AG09319 (cell line): ENCODE measurements at regions not wholly inside any gene's neighbourhood (a gene's known extent, or its start where the extent isn't known, plus 50 kb on each side); places are given as distances from the start of the nearest gene placed in this dataset.
A peak's percentile ranks its signal among the peaks of the same experiment; 100 is the strongest.
"Not testable (repeated sequence)": the region's sequence is repeated elsewhere in the genome, so short reads cannot be mapped to it uniquely, and the experiment has no call there.

ENCODE experiments used
- DNase-seq: peaks from one replicate; pipeline ENCODE4 v3.0.0-alpha.2; 2010; ENCODE audit warnings: low read depth; ENCODE audit errors: extremely low read depth
- TF ChIP-seq, protein P1 (sequence below): IDR thresholded peaks from 2 replicates; pipeline ENCODE4 v1.5.1; 2011; ENCODE audit warnings: low read depth, mild to moderate bottlenecking, inconsistent platforms, low read length, moderate library complexity

DNA sequence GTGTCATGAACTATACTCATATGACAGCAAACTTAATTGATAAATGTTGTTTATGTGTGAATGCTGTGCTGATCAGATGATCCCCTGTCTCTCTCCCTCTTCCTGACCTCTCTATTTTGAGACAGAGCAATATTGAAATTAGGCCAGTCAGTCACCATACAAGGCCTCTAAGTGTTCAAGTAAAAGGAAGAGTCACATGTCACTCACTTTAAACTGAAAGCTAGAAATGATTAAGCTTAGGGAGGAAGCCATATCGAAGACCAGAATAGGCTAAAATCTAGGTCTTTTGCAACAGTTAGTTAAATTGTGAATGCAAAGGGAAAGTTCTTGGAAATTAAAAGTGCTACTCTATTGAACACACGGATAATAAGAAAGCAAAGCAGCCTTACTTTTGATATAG is 498.6 kb downstream of the ZPLD1 start:
- no peak for DNase-seq
- TF ChIP-seq, protein P1, sequence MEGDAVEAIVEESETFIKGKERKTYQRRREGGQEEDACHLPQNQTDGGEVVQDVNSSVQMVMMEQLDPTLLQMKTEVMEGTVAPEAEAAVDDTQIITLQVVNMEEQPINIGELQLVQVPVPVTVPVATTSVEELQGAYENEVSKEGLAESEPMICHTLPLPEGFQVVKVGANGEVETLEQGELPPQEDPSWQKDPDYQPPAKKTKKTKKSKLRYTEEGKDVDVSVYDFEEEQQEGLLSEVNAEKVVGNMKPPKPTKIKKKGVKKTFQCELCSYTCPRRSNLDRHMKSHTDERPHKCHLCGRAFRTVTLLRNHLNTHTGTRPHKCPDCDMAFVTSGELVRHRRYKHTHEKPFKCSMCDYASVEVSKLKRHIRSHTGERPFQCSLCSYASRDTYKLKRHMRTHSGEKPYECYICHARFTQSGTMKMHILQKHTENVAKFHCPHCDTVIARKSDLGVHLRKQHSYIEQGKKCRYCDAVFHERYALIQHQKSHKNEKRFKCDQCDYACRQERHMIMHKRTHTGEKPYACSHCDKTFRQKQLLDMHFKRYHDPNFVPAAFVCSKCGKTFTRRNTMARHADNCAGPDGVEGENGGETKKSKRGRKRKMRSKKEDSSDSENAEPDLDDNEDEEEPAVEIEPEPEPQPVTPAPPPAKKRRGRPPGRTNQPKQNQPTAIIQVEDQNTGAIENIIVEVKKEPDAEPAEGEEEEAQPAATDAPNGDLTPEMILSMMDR, result no peak

DNA sequence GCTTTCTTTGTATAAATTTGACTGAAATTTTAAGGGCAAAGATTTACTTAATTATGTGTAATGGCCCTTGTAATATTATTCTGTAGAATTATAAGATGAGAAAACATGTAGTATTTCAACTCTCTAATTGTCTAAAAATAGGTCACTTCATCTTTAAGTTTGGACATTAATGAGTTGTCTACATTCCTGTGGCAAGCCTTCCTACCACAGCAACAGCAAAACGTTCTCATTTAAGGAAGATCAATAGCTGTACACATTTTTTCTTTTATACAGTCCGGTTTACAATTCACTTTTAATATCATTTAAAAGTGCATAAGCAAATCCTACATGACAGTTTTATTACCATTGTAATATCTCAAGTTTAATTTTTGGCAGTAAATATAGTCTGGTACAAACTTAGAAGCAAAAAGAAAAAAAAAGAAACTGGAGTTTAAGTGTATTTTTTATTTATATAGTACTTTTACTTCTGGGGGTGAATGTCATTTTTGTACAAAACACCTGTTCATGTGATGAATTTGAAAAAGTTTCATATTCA is 501.8 kb downstream of the ZPLD1 start:
- TF ChIP-seq, protein P1, result no peak
- no peak for DNase-seq

DNA sequence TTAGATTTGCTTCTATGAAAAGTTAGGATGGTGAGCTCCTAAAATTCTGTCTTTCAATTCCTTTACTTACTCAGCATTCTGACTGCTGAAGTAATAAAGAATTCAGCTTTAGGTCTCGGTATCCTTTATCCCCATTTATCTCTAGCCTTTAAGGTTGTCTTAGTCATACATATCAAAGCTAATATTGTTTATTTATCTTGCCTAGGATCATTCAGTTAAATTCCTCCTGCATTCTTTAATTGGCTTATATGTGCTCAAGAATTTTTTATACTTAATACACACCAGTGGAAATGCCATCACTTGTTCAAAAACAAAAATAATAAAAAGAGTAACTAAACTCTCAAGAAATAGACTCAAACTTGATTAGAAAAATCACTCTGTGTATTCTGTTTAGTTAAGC is 507.0 kb downstream of the ZPLD1 start:
- TF ChIP-seq, protein P1, result no peak
- no peak for DNase-seq

DNA sequence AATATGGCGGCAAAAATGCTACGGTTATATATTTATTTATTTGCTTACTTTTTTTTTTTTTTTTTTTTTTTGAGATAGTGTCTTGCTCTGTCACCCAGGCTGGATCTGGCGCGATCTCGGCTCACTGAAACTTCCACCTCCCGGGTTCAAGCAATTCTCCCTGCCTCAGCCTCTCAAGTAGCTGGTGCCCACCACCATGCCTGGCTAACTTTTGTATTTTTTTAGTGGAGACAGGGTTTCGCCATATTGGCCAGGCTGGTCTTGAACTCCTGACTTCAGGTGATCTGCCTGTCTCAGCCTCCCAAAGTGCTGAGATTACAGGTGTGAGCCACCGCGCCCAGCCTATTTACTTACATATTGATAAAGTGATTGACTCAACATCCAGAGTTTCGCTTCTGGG is 511.6 kb downstream of the ZPLD1 start:
- not testable (repeated sequence) for DNase-seq

DNA sequence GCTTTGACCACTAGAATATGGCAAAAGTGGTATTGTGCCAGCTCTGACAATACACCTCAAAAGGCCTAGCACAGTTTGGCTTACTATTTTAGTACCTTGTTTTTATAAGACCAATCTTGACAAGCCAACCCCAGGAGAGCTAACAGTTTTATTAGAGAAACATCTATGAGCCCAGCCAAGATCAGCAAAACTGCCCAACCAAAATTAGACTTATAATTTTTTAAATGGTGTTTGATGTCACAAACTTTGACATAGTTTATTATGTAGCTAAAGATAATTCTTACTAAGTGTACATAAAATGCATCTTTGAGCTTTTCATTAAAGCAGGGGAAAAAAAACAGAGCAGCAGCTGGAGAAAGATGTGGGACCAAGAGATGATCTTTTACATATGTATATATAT is 537.5 kb downstream of the ZPLD1 start:
- TF ChIP-seq, protein P1, result no peak
- no peak for DNase-seq

DNA sequence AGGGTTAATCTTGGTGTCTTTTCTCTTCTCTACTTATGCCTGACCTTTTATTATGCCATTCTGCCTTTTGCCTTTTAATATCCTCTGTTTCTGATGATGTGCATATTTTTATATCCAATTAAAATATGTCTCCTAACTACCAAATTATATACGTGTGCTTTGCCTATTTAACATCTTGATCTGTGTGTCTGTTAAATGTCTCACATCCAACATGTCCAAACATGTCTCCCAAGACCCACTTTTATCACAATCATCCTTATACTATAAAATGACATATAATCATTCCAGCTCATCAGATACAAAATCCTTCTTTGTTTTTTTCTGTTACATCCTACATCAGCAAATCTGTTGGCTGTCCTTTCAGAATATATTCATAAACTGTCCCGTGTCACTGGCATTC is 539.5 kb downstream of the ZPLD1 start:
- no peak for DNase-seq
- TF ChIP-seq, protein P1, result no peak

DNA sequence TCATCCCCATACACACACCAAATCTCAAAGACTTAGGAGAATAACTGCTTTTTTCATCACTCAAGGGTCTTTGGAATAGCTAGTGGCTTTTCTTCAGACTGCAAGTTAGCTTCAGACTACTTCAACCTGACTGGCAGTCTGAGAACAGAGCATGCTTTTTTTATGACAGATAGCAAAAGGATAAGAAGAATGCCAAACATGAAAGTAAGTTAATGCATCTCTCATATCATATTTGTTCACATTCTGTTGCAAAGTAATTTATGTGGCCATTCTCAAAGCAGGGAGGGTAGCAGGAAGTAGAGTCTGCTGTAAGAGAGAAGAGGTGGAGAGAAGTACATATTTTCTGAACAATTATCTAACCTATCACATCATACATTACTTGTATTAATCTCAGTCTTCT is 544.4 kb downstream of the ZPLD1 start:
- no peak for DNase-seq
- TF ChIP-seq, protein P1, result no peak

DNA sequence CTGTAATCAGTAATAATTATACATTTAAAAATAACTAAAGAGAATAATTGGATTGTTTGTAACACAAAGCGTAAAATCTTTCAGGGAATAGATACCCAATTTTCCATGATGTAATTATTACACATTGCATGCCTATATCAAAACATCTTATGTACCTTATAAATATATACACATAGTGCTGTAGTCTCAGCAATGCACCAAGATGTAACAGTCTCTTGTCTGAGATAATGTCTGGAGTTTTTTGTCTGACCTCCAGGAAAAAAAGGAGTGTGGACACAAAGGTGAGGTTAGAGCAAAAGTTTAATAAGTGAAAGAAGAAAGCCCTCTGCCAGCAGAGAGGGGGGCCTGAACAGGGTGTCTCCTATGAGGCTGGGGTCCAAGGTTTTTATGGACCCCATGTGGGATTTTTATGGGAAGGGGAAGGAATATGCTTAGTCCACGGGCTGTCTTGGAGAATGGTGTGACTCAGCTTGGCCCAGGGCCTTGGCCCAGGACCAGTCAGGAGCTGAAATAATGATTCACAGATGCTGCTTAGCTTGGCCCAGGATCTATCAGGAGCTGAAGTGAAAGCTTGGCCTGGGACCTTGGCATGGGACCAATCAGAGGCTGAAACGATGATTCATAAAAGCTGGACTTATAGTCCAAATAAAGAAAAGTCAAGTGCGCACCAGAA is 545.0 kb downstream of the ZPLD1 start:
- TF ChIP-seq, protein P1, result no peak
- DNase-seq, result peak; percentile 19
